SK-N-SH (cell line): ENCODE measurements at regions not wholly inside any gene's neighbourhood (a gene's known extent, or its start where the extent isn't known, plus 50 kb on each side); places are given as distances from the start of the nearest gene placed in this dataset.
A peak's percentile ranks its signal among the peaks of the same experiment; 100 is the strongest.

Source experiments
- EP300 ChIP-seq, 2 experiments: IDR thresholded peaks; 2 replicates each; pipeline versions ENCODE4 v1.4.0 to v1.6.1; 2012; ENCODE audit warnings: borderline replicate concordance in 1 of 2, low read depth in 1 of 2, low read length in 1 of 2
- FOXJ3 ChIP-seq: sonication (generic); formaldehyde crosslinking; IDR thresholded peaks from 2 replicates; pipeline ENCODE4 v1.5.1; 2020; ENCODE audit warnings: mild to moderate bottlenecking, missing genetic modification reagents
- MAX ChIP-seq: IDR thresholded peaks from 2 replicates; pipeline ENCODE4 v1.4.0; 2012; ENCODE audit warnings: low read depth
- RAD21 ChIP-seq: IDR thresholded peaks from 2 replicates; pipeline ENCODE4 v1.6.1; 2012; ENCODE audit warnings: mild to moderate bottlenecking, low read length
- REST ChIP-seq: IDR thresholded peaks from 2 replicates; pipeline ENCODE4 v1.6.1; 2012; ENCODE audit warnings: mild to moderate bottlenecking, low read depth, low read length, moderate library complexity
- RFX5 ChIP-seq: IDR thresholded peaks from 2 replicates; pipeline ENCODE4 v1.6.1; 2012; ENCODE audit warnings: mild to moderate bottlenecking, improper control_type of control experiment, low read length

DNA sequence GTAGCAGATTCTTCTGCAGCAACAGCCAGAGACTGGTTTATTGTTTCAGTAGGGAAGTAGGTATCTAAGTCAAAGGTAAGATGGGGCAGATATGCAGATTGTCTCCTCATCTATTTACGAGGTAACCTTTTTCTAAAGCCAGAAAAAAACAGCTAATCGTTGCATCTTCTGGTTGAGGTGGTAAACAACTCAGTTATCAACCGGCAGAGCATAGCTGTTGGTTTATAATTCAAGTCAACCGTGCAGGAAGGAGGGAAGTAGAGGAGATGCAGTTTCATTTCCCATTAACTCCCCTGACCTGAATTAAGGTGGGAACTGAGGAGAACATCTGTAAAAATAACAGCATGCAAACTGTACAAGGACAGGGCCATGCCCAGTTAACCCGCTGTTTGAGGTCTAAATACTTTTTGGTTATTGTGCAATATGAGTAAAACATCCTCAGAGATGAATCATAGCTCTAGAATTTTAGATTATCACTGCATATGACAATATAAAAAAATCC, 156.5 kb upstream of the ITGB1 start:
- TF ChIP-seq FOXJ3 (CRISPR knock-in tag) (no peak), RAD21 (no peak), MAX (no peak), EP300 (IDR thresholded peaks at IDR 0.05; ENCODE audit: borderline replicate concordance in 1 of 2, low read depth in 1 of 2, low read length in 1 of 2) (peak in 1 of 2 experiments; percentile 62; a peak in 1 of 4 replicates), RFX5 (no peak), REST (no peak)
